ENCODE measurements at regions not wholly inside any gene's neighbourhood (a gene's known extent, or its start where the extent isn't known, plus 50 kb on each side); places are given as distances from the start of the nearest gene placed in this dataset.

DNA sequence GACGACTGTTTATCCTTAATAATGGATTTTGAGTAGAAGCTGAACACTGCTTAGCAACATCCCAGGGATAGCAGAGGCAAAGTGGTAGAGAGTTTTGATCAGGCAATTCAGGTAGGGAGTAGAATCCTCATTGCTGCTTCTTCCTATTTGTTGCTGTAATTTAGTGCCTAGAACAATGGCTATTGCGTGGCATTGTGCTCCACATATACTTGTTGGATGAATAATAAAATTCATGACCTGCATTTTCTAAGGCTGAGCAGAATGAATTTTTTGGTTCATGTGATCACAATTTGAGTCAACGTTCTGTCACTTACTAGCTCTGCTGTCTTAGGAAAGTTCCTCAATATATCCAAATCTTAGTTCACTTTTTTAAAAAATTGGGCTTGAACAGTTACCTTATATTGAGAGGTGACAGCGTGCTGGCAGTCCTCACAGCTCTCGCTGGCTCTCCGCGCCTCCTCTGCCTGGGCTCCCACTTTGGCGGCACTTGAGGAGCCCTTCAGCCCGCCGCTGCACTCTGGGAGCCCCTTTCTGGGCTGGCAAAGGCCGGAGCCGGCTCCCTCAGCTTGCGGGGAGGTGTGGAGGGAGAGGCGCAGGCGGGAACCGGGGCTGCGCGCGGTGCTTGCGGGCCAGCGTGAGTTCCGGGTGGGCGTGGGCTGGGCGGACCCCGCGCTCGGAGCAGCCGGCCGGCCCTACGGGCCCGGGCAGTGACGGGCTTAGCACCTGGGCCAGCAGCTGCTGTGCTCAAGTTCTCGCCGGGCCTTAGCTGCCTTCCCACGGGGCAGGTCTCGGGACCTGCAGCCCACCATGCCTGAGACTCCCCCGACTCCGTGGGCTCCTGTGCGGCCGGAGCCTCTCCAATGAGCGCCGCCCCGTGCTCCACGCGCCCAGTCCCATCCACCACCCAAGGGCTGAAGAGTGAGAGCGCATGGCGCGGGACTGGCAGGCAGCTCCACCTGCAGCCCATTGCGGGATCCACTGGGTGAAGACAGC lies 350.6 kb downstream of the ETS1 start:
- intact Hi-C loops (cut with DNase I), result no loop called here
- no peak overlapping the region for H3K4me3 ChIP-seq
- H3K27ac ChIP-seq, result no peak overlapping the region
- H3K36me3 ChIP-seq, result no peaks in the 10 kb centered on the region
- WGBS, 2 donors, result 84 to 96% methylated on average over 8 to 10 of the region's 49 CpGs
- no peak for DNase-seq
- TF ChIP-seq CTCF (IDR thresholded peaks at IDR 0.05) (no peak), POLR2A (IDR thresholded peaks at IDR 0.05) (no peak)
- H3K27me3 ChIP-seq, result no peaks in the 10 kb centered on the region
- no peaks in the 10 kb centered on the region for H3K4me1 ChIP-seq
- no peaks in the 10 kb centered on the region for H3K9me3 ChIP-seq

DNA sequence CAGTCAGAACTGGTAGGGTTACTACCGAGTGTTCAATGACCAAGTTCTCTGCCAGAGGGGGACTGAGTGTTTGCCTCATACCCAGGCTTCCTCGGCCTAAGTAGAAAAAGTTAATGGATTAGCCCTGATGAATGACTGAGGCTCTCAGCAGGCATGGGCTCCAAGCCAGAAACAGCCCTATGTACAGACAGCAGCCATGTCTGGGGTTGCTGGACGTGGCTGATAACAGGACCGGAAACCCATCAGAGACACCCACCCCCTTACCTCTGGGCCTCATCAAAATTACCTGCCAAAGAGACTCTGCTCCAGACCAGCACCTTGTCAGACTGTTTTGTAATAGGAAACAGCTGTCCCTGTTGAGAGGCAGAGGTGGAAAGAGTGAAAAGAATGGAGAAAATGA lies 351.4 kb downstream of the ETS1 start:
- H3K36me3 ChIP-seq, result no peaks in the 10 kb centered on the region
- intact Hi-C loops (cut with DNase I), result no loop called here
- no peak overlapping the region for H3K27ac ChIP-seq
- no peak for TF ChIP-seq CTCF (IDR thresholded peaks at IDR 0.05)
- TF ChIP-seq POLR2A (IDR thresholded peaks at IDR 0.05), result no peak
- H3K4me3 ChIP-seq, result no peak overlapping the region
- no peak for DNase-seq
- 17 to 55% methylated on average over 2 to 4 of the region's 4 CpGs for WGBS, 2 donors
- no peaks in the 10 kb centered on the region for H3K27me3 ChIP-seq
- H3K4me1 ChIP-seq, result no peaks in the 10 kb centered on the region
- no peaks in the 10 kb centered on the region for H3K9me3 ChIP-seq

GRCh38 chr11:128235426-128235825 lies 351.9 kb downstream of the ETS1 start:
- intact Hi-C loops (cut with DNase I), result no loop called here
- no peak overlapping the region for H3K4me3 ChIP-seq
- WGBS, 2 donors, result 52 to 71% methylated on average over 3 of the region's 3 CpGs
- TF ChIP-seq CTCF (IDR thresholded peaks at IDR 0.05) (no peak), POLR2A (IDR thresholded peaks at IDR 0.05) (no peak)
- no peaks in the 10 kb centered on the region for H3K27me3 ChIP-seq
- H3K4me1 ChIP-seq, result no peaks in the 10 kb centered on the region
- H3K36me3 ChIP-seq, result no peaks in the 10 kb centered on the region
- no peak overlapping the region for H3K27ac ChIP-seq
- DNase-seq, result no peak
- no peaks in the 10 kb centered on the region for H3K9me3 ChIP-seq

DNA sequence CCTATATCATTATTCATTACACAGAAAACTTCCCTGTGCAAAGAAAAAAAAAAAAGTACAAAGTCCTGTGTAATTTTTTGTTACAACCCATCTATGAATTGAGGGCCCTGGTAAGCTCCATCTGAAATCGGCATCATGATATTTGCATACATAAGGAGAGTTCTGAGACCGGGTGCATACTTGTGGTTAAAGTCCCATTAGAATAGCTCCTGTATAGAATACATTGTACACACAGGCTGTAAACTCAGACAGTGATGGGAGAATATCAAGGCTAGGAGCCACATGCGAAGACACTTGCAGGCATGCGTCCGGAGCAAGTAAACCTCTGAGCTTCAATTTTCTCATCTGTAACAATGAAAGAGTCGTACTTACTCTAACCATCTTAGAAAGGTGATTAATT lies 353.2 kb downstream of the ETS1 start:
- intact Hi-C loops (cut with DNase I), result no loop called here

More for the DNA sequence above, 353.2 kb downstream of the ETS1 start:
- DNase-seq, result no peak
- TF ChIP-seq POLR2A (IDR thresholded peaks at IDR 0.05), result no peak
- no peak for TF ChIP-seq CTCF (IDR thresholded peaks at IDR 0.05)
- Histone ChIP-seq H3K27ac (no peak overlapping the region), H3K27me3 (no peaks in the 10 kb centered on the region), H3K9me3 (no peaks in the 10 kb centered on the region), H3K4me1 (no peaks in the 10 kb centered on the region), H3K36me3 (no peaks in the 10 kb centered on the region), H3K4me3 (no peak overlapping the region)
- WGBS, 2 donors, result 93 to 95% methylated on average over 6 of the region's 6 CpGs
